Stimulated activated CD4-positive, alpha-beta T cell treated with anti-CD3 and anti-CD28 coated beads, Interleukin-12 subunit alpha, Interleukin-12 subunit beta, amount 100 ng/mL, for 24 hours (primary cell): ENCODE measurements at regions not wholly inside any gene's neighbourhood (a gene's known extent, or its start where the extent isn't known, plus 50 kb on each side); places are given as distances from the start of the nearest gene placed in this dataset.
"Not testable (repeated sequence)": the region's sequence is repeated elsewhere in the genome, so short reads cannot be mapped to it uniquely, and the experiment has no call there.

Source experiments
- DNase-seq, 2 experiments: peaks; one replicate each; pipeline ENCODE4 v3.0.0-alpha.2; 2020; ENCODE audit warnings: low read depth in 2 of 2

GRCh38 chr7:65800191-65800590 lies 72.7 kb upstream of the VKORC1L1 start:
- not testable (repeated sequence) for DNase-seq

- DNase-seq = no peak
Measured at GRCh38 chr7:65800890-65801341, 72.0 kb upstream of the VKORC1L1 start.

GRCh38 chr7:65804887-65805286 lies 68.0 kb upstream of the VKORC1L1 start:
- no peak for DNase-seq

- DNase-seq = not testable (repeated sequence)
Measured at GRCh38 chr7:65807067-65807466, 65.8 kb upstream of the VKORC1L1 start.

- no peak for DNase-seq
Measured at GRCh38 chr7:65809259-65809981, 63.5 kb upstream of the VKORC1L1 start.

GRCh38 chr7:65809982-65810288 lies 62.9 kb upstream of the VKORC1L1 start:
- DNase-seq = no peak

- no peak for DNase-seq
Measured at GRCh38 chr7:65812281-65812680, 60.6 kb upstream of the VKORC1L1 start.

- DNase-seq = not testable (repeated sequence)
Measured at GRCh38 chr7:65814556-65815167, 58.2 kb upstream of the VKORC1L1 start.

GRCh38 chr7:65820287-65820950 lies 52.5 kb upstream of the VKORC1L1 start:
- DNase-seq = no peak
